H1 (cell line): ENCODE measurements at regions not wholly inside any gene's neighbourhood (a gene's known extent, or its start where the extent isn't known, plus 50 kb on each side); places are given as distances from the start of the nearest gene placed in this dataset.

Source experiments
- CTCF ChIA-PET: fragments of 300-600 bp; sonication (Branson Sonifier 250); formaldehyde crosslinking; loops from one replicate; lab custom pipeline; 2021; ENCODE audit not compliant: partially characterized antibody; lab: Charles Lee
- POLR2A ChIA-PET: fragments of 300-600 bp; sonication (Branson Sonifier 250); formaldehyde crosslinking; loops from one replicate; lab custom pipeline; 2021; ENCODE audit warnings: inconsistent platforms; ENCODE audit not compliant: partially characterized antibody; lab: Charles Lee
- DNase-seq, 2 experiments: peaks; one replicate each; pipeline versions ENCODE4 v3.0.0 to v3.0.0-alpha.2; 2010 to 2022; ENCODE audit warnings: low spot score in 2 of 2, low read depth in 1 of 2, mixed read lengths in 1 of 2
- FAIRE-seq: peaks from 2 replicates; lab custom pipeline; 2011; peaks lifted over from hg19 to GRCh38; lab: Jason Lieb, UNC
- H2AFZ ChIP-seq: 2 replicates; pipeline ENCODE4 v1.8.1; 2012; ENCODE audit warnings: low read length, inconsistent platforms
- H2AK5ac ChIP-seq: 2 replicates; pipeline ENCODE4 v1.6.1; 2013; ENCODE audit warnings: low read depth, low read length
- H2BK120ac ChIP-seq: replicated peaks from 2 replicates; pipeline ENCODE3; 2013; ENCODE audit warnings: low read depth, low read length, inconsistent platforms
- H2BK12ac ChIP-seq: 2 replicates; pipeline ENCODE4 v1.6.1; 2013; ENCODE audit warnings: low read depth, low read length
- H2BK15ac ChIP-seq: 2 replicates; pipeline ENCODE4 v1.6.1; 2013; ENCODE audit warnings: low read length
- H2BK20ac ChIP-seq: 2 replicates; pipeline ENCODE4 v1.6.1; 2013; ENCODE audit warnings: low read length
- H2BK5ac ChIP-seq: 2 replicates; pipeline ENCODE4 v1.6.1; 2013; ENCODE audit warnings: low read depth, low read length
- H3K14ac ChIP-seq: 2 replicates; pipeline ENCODE4 v1.6.1; 2013; ENCODE audit warnings: inconsistent platforms; ENCODE audit not compliant: insufficient read length
- H3K18ac ChIP-seq: 2 replicates; pipeline ENCODE4 v1.6.1; 2013; ENCODE audit warnings: low read length; ENCODE audit errors: extremely low read depth
- H3K23ac ChIP-seq: 2 replicates; pipeline ENCODE4 v1.6.1; 2013; ENCODE audit warnings: inconsistent platforms; ENCODE audit not compliant: insufficient read length
- H3K23me2 ChIP-seq: 2 replicates; pipeline ENCODE4 v1.6.1; 2013; ENCODE audit warnings: low read depth, low read length
- H3K27ac ChIP-seq: 2 replicates; pipeline ENCODE4 v1.6.1; 2011; ENCODE audit warnings: low read depth, low read length, inconsistent platforms
- H3K27me3 ChIP-seq, 4 experiments: replicated peaks in 1 of 4; 1 replicate in 1 of 4; 2 replicates in 3 of 4; pipeline versions ENCODE4 v1.6.1 to v1.8.1; 2011 to 2013; ENCODE audit warnings: low read length in 3 of 4, mild to moderate bottlenecking in 3 of 4, inconsistent platforms in 2 of 4, mixed read lengths in 2 of 4, moderate library complexity in 1 of 4; ENCODE audit not compliant: control insufficient read depth in 3 of 4, insufficient read depth in 3 of 4; ENCODE audit errors: extremely low read depth in 1 of 4
- H3K36me3 ChIP-seq, 4 experiments: 2 replicates each; pipeline versions ENCODE4 v1.6.1 to v1.8.1; 2011 to 2013; ENCODE audit warnings: mild to moderate bottlenecking in 4 of 4, low read length in 3 of 4, moderate library complexity in 2 of 4, control low read depth in 1 of 4, inconsistent platforms in 1 of 4; ENCODE audit not compliant: insufficient read depth in 4 of 4, control insufficient read depth in 2 of 4
- H3K4ac ChIP-seq: replicated peaks from 2 replicates; pipeline ENCODE3; 2013; ENCODE audit warnings: low read length, low read depth, mixed read lengths, inconsistent platforms; ENCODE audit not compliant: insufficient read length
- H3K4me1 ChIP-seq, 4 experiments: replicated peaks in 1 of 4; 1 replicate in 1 of 4; 2 replicates in 3 of 4; pipeline versions ENCODE4 v1.6.1 to v1.8.1; 2011 to 2013; ENCODE audit warnings: low read length in 3 of 4, inconsistent platforms in 2 of 4, mixed read lengths in 1 of 4; ENCODE audit not compliant: insufficient read depth in 4 of 4, control insufficient read depth in 3 of 4
- H3K4me2 ChIP-seq, 2 experiments: 2 replicates each; pipeline versions ENCODE4 v1.6.1 to v1.8.1; 2011 to 2013; ENCODE audit warnings: low read depth in 2 of 2, low read length in 2 of 2, control low read depth in 1 of 2, inconsistent platforms in 1 of 2, mild to moderate bottlenecking in 1 of 2; ENCODE audit not compliant: insufficient read depth in 1 of 2
- H3K4me3 ChIP-seq, 4 experiments: fragments of 200-600, 300-600 bp in 1 of 4; sonication (generic), shearing (Covaris generic), sonication (Bioruptor Twin) in 1 of 4; 2 replicates each; pipeline versions ENCODE4 v1.5.1 to v1.8.1; 2011 to 2016; ENCODE audit warnings: low read length in 4 of 4, low read depth in 3 of 4, control low read depth in 2 of 4, inconsistent platforms in 2 of 4, mild to moderate bottlenecking in 2 of 4, mixed read lengths in 1 of 4, moderate library complexity in 1 of 4; ENCODE audit not compliant: insufficient read depth in 2 of 4; ENCODE audit errors: extremely low read depth in 1 of 4
- H3K56ac ChIP-seq: replicated peaks from 2 replicates; pipeline ENCODE3; 2013; ENCODE audit warnings: low read depth, mild to moderate bottlenecking, mixed read lengths, low read length, inconsistent platforms; ENCODE audit not compliant: insufficient read length
- H3K79me1 ChIP-seq: 2 replicates; pipeline ENCODE4 v1.6.1; 2013; ENCODE audit warnings: low read depth, low read length, control low read depth
- H3K79me2 ChIP-seq, 2 experiments: 2 replicates each; pipeline versions ENCODE4 v1.6.1 to v1.8.1; 2012 to 2013; ENCODE audit warnings: low read length in 2 of 2, mild to moderate bottlenecking in 2 of 2, inconsistent platforms in 1 of 2; ENCODE audit not compliant: insufficient read depth in 2 of 2, control insufficient read depth in 1 of 2
- H3K9ac ChIP-seq, 4 experiments: replicated peaks in 1 of 4; 1 replicate in 1 of 4; 2 replicates in 3 of 4; pipeline versions ENCODE4 v1.6.1 to v1.8.1; 2011 to 2013; ENCODE audit warnings: low read depth in 3 of 4, low read length in 3 of 4, control low read depth in 2 of 4, mild to moderate bottlenecking in 2 of 4, moderate library complexity in 2 of 4, inconsistent platforms in 1 of 4; ENCODE audit errors: extremely low read depth in 1 of 4
- H3K9me3 ChIP-seq, 2 experiments: 2 replicates each; pipeline versions ENCODE4 v1.6.1 to v1.8.1; 2012 to 2013; ENCODE audit warnings: mild to moderate bottlenecking in 2 of 2, moderate library complexity in 2 of 2, control low read depth in 1 of 2, inconsistent platforms in 1 of 2, low read depth in 1 of 2, low read length in 1 of 2, mixed read lengths in 1 of 2; ENCODE audit not compliant: insufficient read depth in 2 of 2
- H4K20me1 ChIP-seq, 2 experiments: replicated peaks in 1 of 2; 2 replicates each; pipeline versions ENCODE3 to v1.8.1; 2011 to 2013; ENCODE audit warnings: inconsistent platforms in 2 of 2, low read length in 2 of 2, mild to moderate bottlenecking in 1 of 2; ENCODE audit not compliant: insufficient read depth in 2 of 2, control insufficient read depth in 1 of 2
- H4K5ac ChIP-seq: 2 replicates; pipeline ENCODE4 v1.6.1; 2013; ENCODE audit warnings: low read length, low read depth, mixed read lengths, inconsistent platforms; ENCODE audit not compliant: insufficient read length
- H4K8ac ChIP-seq: 2 replicates; pipeline ENCODE4 v1.8.0; 2013; ENCODE audit warnings: mild to moderate bottlenecking, moderate library complexity, low read length, inconsistent platforms; ENCODE audit not compliant: insufficient read depth; ENCODE audit errors: extremely low read depth
- H4K91ac ChIP-seq: replicated peaks from 2 replicates; pipeline ENCODE3; 2013; ENCODE audit warnings: low read length, mixed read lengths, inconsistent platforms; ENCODE audit not compliant: insufficient read length
- CBX5 ChIP-seq: fragments of 300-800, 300-1000 bp; sonication (generic); IDR thresholded peaks from 2 replicates; pipeline ENCODE4 v1.7.1; 2016; ENCODE audit warnings: antibody characterized with exemption, low read length, low read depth
- CTBP2 ChIP-seq: IDR thresholded peaks from 2 replicates; pipeline ENCODE4 v1.7.0; 2011; ENCODE audit warnings: borderline replicate concordance, mild to moderate bottlenecking, moderate library complexity, mixed read lengths, low read length; ENCODE audit not compliant: insufficient read depth, insufficient read length
- JUN ChIP-seq: IDR thresholded peaks from 2 replicates; pipeline ENCODE4 v1.6.1; 2011; ENCODE audit warnings: low read depth, mild to moderate bottlenecking, improper control_type of control experiment, low read length
- KDM5A ChIP-seq: fragments of 200-600 bp; IDR thresholded peaks from 2 replicates; pipeline ENCODE4 v1.7.1; 2012; ENCODE audit warnings: mild to moderate bottlenecking, low read length, inconsistent platforms, mixed read lengths
- POLR2A ChIP-seq, 2 experiments: IDR thresholded peaks; 1 replicate in 1 of 2; 2 replicates in 1 of 2; pipeline ENCODE4 v1.6.1; 2011; ENCODE audit warnings: low read depth in 2 of 2, low read length in 2 of 2, mild to moderate bottlenecking in 2 of 2; ENCODE audit errors: control extremely low read depth in 1 of 2
- RNF2 ChIP-seq: fragments of 200-900, 300-1000 bp; sonication (generic); IDR thresholded peaks from 2 replicates; pipeline ENCODE4 v1.7.1; 2016; ENCODE audit warnings: borderline replicate concordance, low read depth, mild to moderate bottlenecking, antibody characterized with exemption, low read length; ENCODE audit not compliant: poor library complexity, severe bottlenecking; ENCODE audit errors: missing control alignments
- SIX5 ChIP-seq: IDR thresholded peaks from 2 replicates; pipeline ENCODE4 v1.6.1; 2011; ENCODE audit warnings: mild to moderate bottlenecking, low read depth, low read length
- TEAD4 ChIP-seq: IDR thresholded peaks from 2 replicates; pipeline ENCODE4 v1.6.1; 2012; ENCODE audit warnings: low read depth, low read length, inconsistent platforms, mixed read lengths
- WGBS, 2 experiments: shearing (Covaris generic) in 1 of 2; methylation state at CpG; one replicate each; pipeline versions ENCODE4 v1.1.6 to v1.1.7; 2013 to 2015; ENCODE audit warnings: low lambda C conversion rate in 2 of 2, mixed read lengths in 2 of 2, inconsistent platforms in 1 of 2, low coverage in 1 of 2, missing lambda C conversion rate in 1 of 2; ENCODE audit not compliant: insufficient replicate concordance in 2 of 2, insufficient coverage in 1 of 2, insufficient read length in 1 of 2; ENCODE audit errors: extremely low coverage in 1 of 2, missing lambda C conversion rate in 1 of 2; 5-methylcytosine and 5-hydroxymethylcytosine counted together
- TF ChIP-seq, protein P1 (sequence below): IDR thresholded peaks from 2 replicates; pipeline ENCODE4 v1.6.1; 2011; ENCODE audit warnings: low read length, improper control_type of control experiment

GRCh38 chr12:78599366-78599765, 265.2 kb upstream of the SYT1 start:
- H2BK15ac ChIP-seq: no peak overlapping the region
- H2BK20ac ChIP-seq: no peak overlapping the region
- no peak overlapping the region for H4K8ac ChIP-seq
- no peak overlapping the region for H4K91ac ChIP-seq
- DNase-seq (no peak), FAIRE-seq (no peak)
- CTCF ChIA-PET: no interaction called here
- H3K79me2 ChIP-seq: no peaks in the 10 kb centered on the region
- H3K9me3 ChIP-seq: peaks cover 2 to 8% of the 10 kb centered on the region in 2 experiments; a peak in 1 of 4 replicates
- H3K14ac ChIP-seq: no peak overlapping the region
- H3K9ac ChIP-seq: no peak overlapping the region
- H3K4me2 ChIP-seq: no peak overlapping the region
- H2BK12ac ChIP-seq: no peak overlapping the region
- H3K79me1 ChIP-seq: no peaks in the 10 kb centered on the region
- H3K23ac ChIP-seq: no peak overlapping the region
- no peak overlapping the region for H2AFZ ChIP-seq
- H2BK120ac ChIP-seq: no peak overlapping the region
- no peaks in the 10 kb centered on the region for H4K20me1 ChIP-seq
- H3K23me2 ChIP-seq: no peaks in the 10 kb centered on the region
- H2BK5ac ChIP-seq: no peak overlapping the region
- H3K18ac ChIP-seq: no peak overlapping the region
- no peak for TF ChIP-seq POLR2A (IDR thresholded peaks at IDR 0.05; ENCODE audit: control extremely low read depth in 1 of 2, low read depth in 2 of 2, low read length in 2 of 2)
- TF ChIP-seq TEAD4: no peak
- no peak for TF ChIP-seq RNF2
- TF ChIP-seq CTBP2: no peak
- TF ChIP-seq, protein P1, sequence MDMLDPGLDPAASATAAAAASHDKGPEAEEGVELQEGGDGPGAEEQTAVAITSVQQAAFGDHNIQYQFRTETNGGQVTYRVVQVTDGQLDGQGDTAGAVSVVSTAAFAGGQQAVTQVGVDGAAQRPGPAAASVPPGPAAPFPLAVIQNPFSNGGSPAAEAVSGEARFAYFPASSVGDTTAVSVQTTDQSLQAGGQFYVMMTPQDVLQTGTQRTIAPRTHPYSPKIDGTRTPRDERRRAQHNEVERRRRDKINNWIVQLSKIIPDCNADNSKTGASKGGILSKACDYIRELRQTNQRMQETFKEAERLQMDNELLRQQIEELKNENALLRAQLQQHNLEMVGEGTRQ: no peak
- no peak for TF ChIP-seq SIX5
- no peak for TF ChIP-seq CBX5
- no peak for TF ChIP-seq JUN
- no peak for TF ChIP-seq KDM5A
- no peak overlapping the region for H4K5ac ChIP-seq
- no peak overlapping the region for H3K4ac ChIP-seq
- H3K27ac ChIP-seq: no peak overlapping the region
- H3K4me1 ChIP-seq: no peaks in the 10 kb centered on the region
- POLR2A ChIA-PET: no interaction called here
- WGBS, 2 experiments: 73% methylated on average over 3 of the region's 3 CpGs; no CpG with 5 or more reads in 1 of the 2 experiments
- no peaks in the 10 kb centered on the region for H3K36me3 ChIP-seq
- H3K27me3 ChIP-seq: no peaks in the 10 kb centered on the region
- no peak overlapping the region for H3K56ac ChIP-seq
- no peak overlapping the region for H2AK5ac ChIP-seq
- H3K4me3 ChIP-seq: no peak overlapping the region
